A549 (cell line): ENCODE measurements at regions not wholly inside any gene's neighbourhood (a gene's known extent, or its start where the extent isn't known, plus 50 kb on each side); places are given as distances from the start of the nearest gene placed in this dataset.

ENCODE experiments used
- ATAC-seq, 2 experiments: fragments of 200-7000 bp in 1 of 2; fragments of >200 bp in 1 of 2; cut with Nextera tagmentation in 1 of 2; cut with Tn5 transposase in 1 of 2; 3 replicates each; pipeline versions ENCODE4 v1.8.0 to v1.9.1; 2018 to 2020; ENCODE audit warnings: mild to moderate bottlenecking in 1 of 2, moderate library complexity in 1 of 2
- CTCF ChIA-PET: fragments of 300-600 bp; sonication (Branson Sonifier 250); formaldehyde crosslinking; extraction: SDS; loops from one replicate; lab custom pipeline; 2021; ENCODE audit warnings: antibody characterized with exemption, inconsistent platforms; lab: Yijun Ruan, JAX
- POLR2A ChIA-PET: fragments of 350-600 bp; formaldehyde crosslinking; extraction: SDS; loops from one replicate; lab custom pipeline; 2021; ENCODE audit warnings: antibody characterized with exemption, inconsistent platforms; lab: Yijun Ruan, JAX
- DNase-seq, 2 experiments: peaks; one replicate each; pipeline versions ENCODE4 v3.0.0 to v3.0.0-alpha.2; 2011 to 2016; ENCODE audit warnings: low read depth in 1 of 2, low spot score in 1 of 2
- FAIRE-seq: peaks from 2 replicates; lab custom pipeline; 2011; peaks lifted over from hg19 to GRCh38; lab: Jason Lieb, UNC
- H3K27ac ChIP-seq, 2 experiments: fragments of >200 bp; sonication (Bioruptor Twin); formaldehyde crosslinking; 3 replicates each; pipeline ENCODE4 v1.5.1; 2016 to 2017
- H3K4me1 ChIP-seq: fragments of >200 bp; sonication (Bioruptor Twin); formaldehyde crosslinking; 3 replicates; pipeline ENCODE4 v1.6.1; 2016
- H3K4me2 ChIP-seq: fragments of >200 bp; sonication (Bioruptor Twin); formaldehyde crosslinking; 3 replicates; pipeline ENCODE4 v1.6.1; 2016
- H3K4me3 ChIP-seq: fragments of >200 bp; sonication (Bioruptor Twin); formaldehyde crosslinking; 3 replicates; pipeline ENCODE4 v1.5.1; 2016
- H3K9me3 ChIP-seq: fragments of >200 bp; sonication (Bioruptor Twin); formaldehyde crosslinking; 3 replicates; pipeline ENCODE4 v1.6.1; 2016
- CHD4 ChIP-seq: fragments of 200-600 bp; sonication (generic); IDR thresholded peaks from 2 replicates; pipeline ENCODE4 v1.6.1; 2016; ENCODE audit warnings: antibody characterized with exemption, mild to moderate bottlenecking, borderline replicate concordance
- EHMT2 ChIP-seq: fragments of 200-600 bp; sonication (generic); IDR thresholded peaks from 2 replicates; pipeline ENCODE4 v1.6.1; 2016; ENCODE audit warnings: antibody characterized with exemption, low read depth, mild to moderate bottlenecking, moderate library complexity
- EP300 ChIP-seq, 2 experiments: fragments of >200 bp; sonication (Bioruptor Twin); formaldehyde crosslinking; IDR thresholded peaks; 2 replicates in 1 of 2; 3 replicates in 1 of 2; pipeline ENCODE4 v1.6.1; 2016 to 2017
- ESRRA ChIP-seq: fragments of 150-350 bp; IDR thresholded peaks from 2 replicates; pipeline ENCODE4 v1.6.1; 2014; ENCODE audit warnings: mild to moderate bottlenecking, low read length, borderline replicate concordance
- FOSB ChIP-seq: fragments of 250-450 bp; sonication (Bioruptor Pico); IDR thresholded peaks from 2 replicates; pipeline ENCODE4 v1.5.0; 2020; ENCODE audit warnings: mild to moderate bottlenecking, moderate library complexity
- FOXS1 ChIP-seq: fragments of 250-450 bp; sonication (Bioruptor Pico); IDR thresholded peaks from 2 replicates; pipeline ENCODE4 v1.5.0; 2020; ENCODE audit warnings: mild to moderate bottlenecking, moderate library complexity
- GATA3 ChIP-seq: IDR thresholded peaks from 2 replicates; pipeline ENCODE4 v1.6.1; 2012; ENCODE audit warnings: borderline replicate concordance
- HEYL ChIP-seq: fragments of 250-450 bp; sonication (Bioruptor Pico); IDR thresholded peaks from 2 replicates; pipeline ENCODE4 v1.8.0; 2021; ENCODE audit warnings: mild to moderate bottlenecking, moderate library complexity
- HOXA7 ChIP-seq: fragments of 250-450 bp; sonication (Bioruptor Pico); IDR thresholded peaks from 2 replicates; pipeline ENCODE4 v1.5.0; 2020; ENCODE audit warnings: mild to moderate bottlenecking, moderate library complexity
- HOXB13 ChIP-seq: fragments of 250-450 bp; sonication (Bioruptor Pico); IDR thresholded peaks from 2 replicates; pipeline ENCODE4 v1.5.0; 2020; ENCODE audit warnings: low read depth, mild to moderate bottlenecking, moderate library complexity
- KDM1A ChIP-seq: fragments of 200-600 bp; sonication (generic); IDR thresholded peaks from 2 replicates; pipeline ENCODE4 v1.6.1; 2016; ENCODE audit warnings: low read depth, mild to moderate bottlenecking
- NFE2L2 ChIP-seq: fragments of 150-350 bp; conservative IDR thresholded peaks from 2 replicates; pipeline ENCODE4 v1.6.1; 2014; ENCODE audit warnings: low read length
- NPAS2 ChIP-seq: fragments of 250-450 bp; sonication (Bioruptor Pico); IDR thresholded peaks from 2 replicates; pipeline ENCODE4 v1.8.0; 2022; ENCODE audit warnings: mild to moderate bottlenecking, moderate library complexity, borderline replicate concordance
- NR3C1 ChIP-seq: fragments of >200 bp; sonication (Bioruptor Twin); formaldehyde crosslinking; IDR thresholded peaks from 3 replicates; pipeline ENCODE4 v1.6.1; 2017
- POLR2A ChIP-seq: IDR thresholded peaks from 2 replicates; pipeline ENCODE4 v1.6.1; 2012; ENCODE audit warnings: mild to moderate bottlenecking, low read length
- POLR2AphosphoS2 ChIP-seq: conservative IDR thresholded peaks from 2 replicates; pipeline ENCODE4 v1.6.1; 2012; ENCODE audit warnings: low read length, improper control_type of control experiment, inconsistent platforms
- RCOR1 ChIP-seq: fragments of 150-350 bp; IDR thresholded peaks from 2 replicates; pipeline ENCODE4 v1.6.1; 2014; ENCODE audit warnings: antibody characterized with exemption, low read length, low read depth
- RFX5 ChIP-seq: fragments of 450-650 bp; IDR thresholded peaks from 2 replicates; pipeline ENCODE4 v1.7.1; 2014; ENCODE audit warnings: antibody characterized with exemption, mild to moderate bottlenecking, moderate library complexity
- SREBF2 ChIP-seq: fragments of 450-650 bp; IDR thresholded peaks from 2 replicates; pipeline ENCODE4 v1.6.1; 2014; ENCODE audit warnings: mild to moderate bottlenecking, moderate library complexity
- TFCP2L1 ChIP-seq: fragments of 250-450 bp; sonication (Bioruptor Pico); IDR thresholded peaks from 2 replicates; pipeline ENCODE4 v1.5.0; 2021; ENCODE audit warnings: mild to moderate bottlenecking
- TP53 ChIP-seq: fragments of 250-450 bp; sonication (Bioruptor Pico); IDR thresholded peaks from 2 replicates; pipeline ENCODE4 v1.5.0; 2021; ENCODE audit warnings: mild to moderate bottlenecking, moderate library complexity
- ZFP36 ChIP-seq: fragments of 450-650 bp; IDR thresholded peaks from 2 replicates; pipeline ENCODE4 v1.6.1; 2014; ENCODE audit warnings: borderline replicate concordance; ENCODE audit not compliant: partially characterized antibody
- WGBS: methylation state at CpG from one replicate; pipeline ENCODE4 v1.1.6; 2017; ENCODE audit errors: missing lambda C conversion rate; 5-methylcytosine and 5-hydroxymethylcytosine counted together
- TF ChIP-seq, protein P1 (sequence below): IDR thresholded peaks from 2 replicates; pipeline ENCODE4 v1.6.1; 2012; ENCODE audit warnings: low read depth, borderline replicate concordance
- TF ChIP-seq, protein P2 (sequence below): fragments of 250-450 bp; sonication (Bioruptor Pico); IDR thresholded peaks from 2 replicates; pipeline ENCODE4 v1.5.0; 2020; ENCODE audit warnings: low read depth, mild to moderate bottlenecking, moderate library complexity
- TF ChIP-seq, protein P3 (sequence below): IDR thresholded peaks from 2 replicates; pipeline ENCODE4 v1.6.1; 2012
- TF ChIP-seq, protein P4 (sequence below): fragments of >200 bp; sonication (Bioruptor Twin); formaldehyde crosslinking; IDR thresholded peaks from 2 replicates; pipeline ENCODE4 v1.6.1; 2016

DNA sequence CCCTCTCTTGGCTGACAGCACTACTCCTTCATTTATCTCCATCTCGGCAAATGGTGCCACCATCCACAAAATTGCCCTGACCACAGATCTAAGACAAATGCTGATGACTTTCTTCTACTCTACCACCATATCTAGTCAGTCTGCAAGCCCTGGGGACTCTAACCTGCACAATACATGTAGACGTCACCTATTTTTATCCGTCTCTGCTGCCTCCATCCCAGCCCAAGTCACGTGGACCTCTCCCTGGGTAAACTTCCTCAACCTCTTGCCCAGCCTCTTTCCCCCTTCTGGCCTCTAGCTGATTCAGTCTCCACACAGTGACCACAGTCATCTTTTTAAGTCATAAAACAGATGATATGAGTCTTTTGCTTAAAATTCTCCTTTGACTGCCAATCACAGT is 1203.0 kb downstream of the AACS start:
- H3K4me3 ChIP-seq: no peak overlapping the region
- H3K4me2 ChIP-seq: no peak overlapping the region
- no peak for TF ChIP-seq FOXS1 (CRISPR knock-in tag)
- no peak for TF ChIP-seq NR3C1
- TF ChIP-seq, protein P1, sequence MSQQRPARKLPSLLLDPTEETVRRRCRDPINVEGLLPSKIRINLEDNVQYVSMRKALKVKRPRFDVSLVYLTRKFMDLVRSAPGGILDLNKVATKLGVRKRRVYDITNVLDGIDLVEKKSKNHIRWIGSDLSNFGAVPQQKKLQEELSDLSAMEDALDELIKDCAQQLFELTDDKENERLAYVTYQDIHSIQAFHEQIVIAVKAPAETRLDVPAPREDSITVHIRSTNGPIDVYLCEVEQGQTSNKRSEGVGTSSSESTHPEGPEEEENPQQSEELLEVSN: no peak
- TF ChIP-seq TP53 (CRISPR knock-in tag): no peak
- TF ChIP-seq EP300 (IDR thresholded peaks at IDR 0.05): no peak
- no peaks in the 10 kb centered on the region for H3K4me1 ChIP-seq
- DNase-seq (no peak), FAIRE-seq (no peak), ATAC-seq (no peak)
- POLR2A ChIA-PET: no interaction called here
- CTCF ChIA-PET: interaction anchor here (1.1 kb wide), 1 partner anchor 18 kb away, joined by 3 read pairs; no protein-coding TSS in a partner anchor
- no peaks in the 10 kb centered on the region; the same call in 2 of the 3 replicates for H3K9me3 ChIP-seq
- no peak overlapping the region for H3K27ac ChIP-seq
- 28% methylated on average over 4 of the region's 4 CpGs for WGBS

DNA sequence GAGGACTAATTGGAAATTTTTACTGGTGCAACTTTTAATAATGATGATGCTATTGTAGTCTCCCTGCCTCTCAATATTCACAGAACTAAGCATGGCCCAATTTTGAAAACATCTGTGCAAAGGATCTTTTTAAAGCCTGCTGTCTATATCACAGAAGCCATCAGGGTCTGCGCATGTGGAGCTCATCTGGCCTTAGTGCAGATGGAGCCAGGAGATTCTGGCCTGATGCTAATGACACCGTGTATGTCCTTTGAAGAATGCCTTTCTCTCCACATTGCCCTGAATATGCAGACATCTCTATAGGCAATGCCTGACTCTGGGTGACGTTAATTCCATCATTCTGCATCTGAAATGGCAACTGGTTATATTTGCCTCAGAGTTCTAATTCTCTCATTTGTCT is 1205.9 kb downstream of the AACS start:
- Histone ChIP-seq H3K4me3 (no peak overlapping the region), H3K4me1 (no peaks in the 10 kb centered on the region), H3K4me2 (no peak overlapping the region), H3K9me3 (no peaks in the 10 kb centered on the region; the same call in 2 of the 3 replicates), H3K27ac (no peak overlapping the region)
- FAIRE-seq: no peak
- TF ChIP-seq RFX5 (no peak), ESRRA (no peak), KDM1A (no peak), FOSB (CRISPR knock-in tag) (no peak), HOXA7 (CRISPR knock-in tag) (no peak), ZFP36 (no peak), GATA3 (no peak), CHD4 (no peak), NR3C1 (no peak)
- TF ChIP-seq, protein P2, sequence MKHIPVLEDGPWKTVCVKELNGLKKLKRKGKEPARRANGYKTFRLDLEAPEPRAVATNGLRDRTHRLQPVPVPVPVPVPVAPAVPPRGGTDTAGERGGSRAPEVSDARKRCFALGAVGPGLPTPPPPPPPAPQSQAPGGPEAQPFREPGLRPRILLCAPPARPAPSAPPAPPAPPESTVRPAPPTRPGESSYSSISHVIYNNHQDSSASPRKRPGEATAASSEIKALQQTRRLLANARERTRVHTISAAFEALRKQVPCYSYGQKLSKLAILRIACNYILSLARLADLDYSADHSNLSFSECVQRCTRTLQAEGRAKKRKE (CRISPR knock-in tag): no peak
- CTCF ChIA-PET: no interaction called here
- WGBS: 20% methylated on average over 3 of the region's 3 CpGs
- no peak for ATAC-seq
- no peak for DNase-seq
- POLR2A ChIA-PET: no interaction called here

DNA sequence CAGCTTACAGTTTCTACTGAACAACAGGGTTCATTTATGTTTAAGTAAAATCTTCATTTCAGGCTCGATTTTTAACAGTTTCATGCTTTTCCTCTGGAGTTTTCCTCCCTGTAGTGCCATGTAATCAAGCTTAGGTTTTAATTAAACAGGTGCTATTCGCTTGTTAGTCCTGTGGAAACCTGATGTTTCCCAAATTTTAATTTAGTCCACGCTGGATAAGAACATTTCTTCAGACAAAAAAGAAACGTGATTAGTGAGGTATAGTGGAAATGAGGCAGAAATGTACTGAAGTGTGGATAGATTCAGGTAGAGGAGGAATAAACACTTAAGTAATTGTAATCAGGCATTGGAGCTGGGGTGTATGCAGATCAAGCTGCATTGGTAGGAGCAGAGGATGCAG is 1217.5 kb downstream of the AACS start:
- FAIRE-seq (no peak), DNase-seq (no peak), ATAC-seq (no peak)
- WGBS: 4% methylated on average over 4 of the region's 4 CpGs
- TF ChIP-seq POLR2AphosphoS2: no peak
- no peak for TF ChIP-seq SREBF2
- no peak for TF ChIP-seq FOXS1 (CRISPR knock-in tag)
- no peak for TF ChIP-seq POLR2A
- no peak for TF ChIP-seq HOXB13
- TF ChIP-seq TFCP2L1 (CRISPR knock-in tag): no peak
- no peak for TF ChIP-seq EHMT2
- no peak for TF ChIP-seq FOSB (CRISPR knock-in tag)
- no peak for TF ChIP-seq HEYL (CRISPR knock-in tag)
- CTCF ChIA-PET: no interaction called here
- no peaks in the 10 kb centered on the region for H3K4me1 ChIP-seq
- no peaks in the 10 kb centered on the region for H3K9me3 ChIP-seq
- H3K4me2 ChIP-seq: no peak overlapping the region
- POLR2A ChIA-PET: no interaction called here
- H3K27ac ChIP-seq: no peak overlapping the region
- no peak overlapping the region for H3K4me3 ChIP-seq

DNA sequence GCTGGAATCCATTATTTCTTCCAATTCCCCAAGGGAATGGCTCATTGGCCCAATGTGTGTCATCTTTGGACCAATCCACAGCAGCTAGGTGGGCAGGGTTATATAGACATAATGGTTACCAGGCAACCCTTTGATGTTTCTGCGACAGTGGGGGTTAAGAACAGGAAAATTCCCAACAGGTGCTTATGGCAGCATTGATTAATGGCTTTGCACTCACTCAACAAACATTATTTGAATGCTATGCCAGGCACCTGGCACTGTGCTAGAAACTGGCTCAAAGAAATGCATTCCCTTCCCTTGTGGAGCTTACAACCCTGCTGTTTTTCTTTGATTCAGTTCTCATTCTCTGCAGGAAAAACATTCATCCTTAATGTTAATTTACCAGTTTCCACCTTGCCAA is 1221.0 kb downstream of the AACS start:
- 0% methylated on average over 1 of the region's 1 CpG for WGBS
- Histone ChIP-seq H3K4me1 (no peaks in the 10 kb centered on the region), H3K27ac (no peak overlapping the region), H3K4me3 (no peak overlapping the region), H3K9me3 (0 out of 3 replicates have a peak, but pooled peaks cover 1% of the 10 kb centered on the region), H3K4me2 (no peak overlapping the region)
- ATAC-seq: no peak
- TF ChIP-seq, protein P3, sequence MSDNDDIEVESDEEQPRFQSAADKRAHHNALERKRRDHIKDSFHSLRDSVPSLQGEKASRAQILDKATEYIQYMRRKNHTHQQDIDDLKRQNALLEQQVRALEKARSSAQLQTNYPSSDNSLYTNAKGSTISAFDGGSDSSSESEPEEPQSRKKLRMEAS: no peak
- TF ChIP-seq EHMT2 (no peak), RCOR1 (no peak), NPAS2 (CRISPR knock-in tag) (no peak), NFE2L2 (no peak)
- TF ChIP-seq, protein P4, sequence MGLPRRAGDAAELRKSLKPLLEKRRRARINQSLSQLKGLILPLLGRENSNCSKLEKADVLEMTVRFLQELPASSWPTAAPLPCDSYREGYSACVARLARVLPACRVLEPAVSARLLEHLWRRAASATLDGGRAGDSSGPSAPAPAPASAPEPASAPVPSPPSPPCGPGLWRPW: no peak
- no peak for FAIRE-seq
- CTCF ChIA-PET: interaction anchor here (1.2 kb wide), 1 partner anchor 18 kb away, joined by 3 read pairs; no protein-coding TSS in a partner anchor
- DNase-seq: no peak
- POLR2A ChIA-PET: no interaction called here
